Heart right ventricle (tissue), 16 donors: ENCODE measurements at regions not wholly inside any gene's neighbourhood (a gene's known extent, or its start where the extent isn't known, plus 50 kb on each side); places are given as distances from the start of the nearest gene placed in this dataset.

Experiments used
- ATAC-seq, 8 donors: fragments of 200-7000 bp; cut with Tn5 transposase; one replicate each; pipeline ENCODE4 v1.9.1; 2020; ENCODE audit warnings: mild to moderate bottlenecking in 8 of 8, moderate library complexity in 8 of 8, moderate number of reproducible peaks in 1 of 8
- DNase-seq, 2 donors: peaks; one replicate each; pipeline ENCODE4 v3.0.0-alpha.2; 2020
- H3K27ac ChIP-seq, 10 donors: fragments of 200-600 bp; sonication (generic) in 2 of 10; one replicate each; pipeline versions ENCODE4 v1.5.0 to v1.8.0; 2020 to 2022; ENCODE audit warnings: mild to moderate bottlenecking in 3 of 10
- H3K27me3 ChIP-seq, 7 donors: fragments of 200-600 bp; one replicate each; pipeline ENCODE4 v1.8.0; 2021 to 2022; ENCODE audit warnings: mild to moderate bottlenecking in 2 of 7
- H3K36me3 ChIP-seq, 9 donors: fragments of 200-600 bp; sonication (generic) in 1 of 9; one replicate each; pipeline versions ENCODE4 v1.5.0 to v1.8.0; 2020 to 2022; ENCODE audit warnings: mild to moderate bottlenecking in 2 of 9
- H3K4me1 ChIP-seq, 9 donors: fragments of 200-600 bp; sonication (generic) in 1 of 9; one replicate each; pipeline versions ENCODE4 v1.5.0 to v1.8.0; 2020 to 2022; ENCODE audit warnings: mild to moderate bottlenecking in 4 of 9
- H3K4me3 ChIP-seq, 10 donors: fragments of 200-600 bp; sonication (generic) in 2 of 10; one replicate each; pipeline versions ENCODE4 v1.5.0 to v1.8.0; 2020 to 2022; ENCODE audit warnings: mild to moderate bottlenecking in 7 of 10, moderate library complexity in 2 of 10
- H3K9me3 ChIP-seq, 11 donors: fragments of 200-600 bp in 10 of 11; sonication (generic) in 2 of 11; one replicate each; pipeline versions ENCODE4 v1.5.0 to v1.8.0; 2013 to 2022; ENCODE audit warnings: mild to moderate bottlenecking in 2 of 11, control low read depth in 1 of 11, moderate library complexity in 1 of 11
- CTCF ChIP-seq, 9 donors: fragments of 200-600 bp; sonication (generic) in 2 of 9; IDR thresholded peaks; one replicate each; pipeline versions ENCODE4 v1.5.0 to v1.8.0; 2021 to 2022; ENCODE audit warnings: antibody characterized with exemption in 9 of 9, mild to moderate bottlenecking in 5 of 9, moderate library complexity in 1 of 9
- WGBS, 2 donors: extraction: QIAGEN DNeasy Blood & Tissue Kit; methylation state at CpG; one replicate each; pipeline ENCODE4 v1.1.7; 2013; ENCODE audit warnings: inconsistent platforms in 1 of 2; 5-methylcytosine and 5-hydroxymethylcytosine counted together
- intact Hi-C, 10 donors: fragments of 100-400 bp; cut with DNase I; formaldehyde crosslinking; loops; one replicate each; pipeline versions ENCODE4 v1.11.1 to v1.14.2; 2022
- donor health status: Arrhythmogenic right ventricular cardiomyopathy.
- donor health status: ischemic (EF 13 %, LVEDD 7.1; RV severe dilation, severe dysfunction).
- donor health status: healthy with polysubstance abuse.
- donor health status: DM: no; HTN: yes; CAD: no.
- donor health status: DM: no; HTN: no; CAD: no.
- donor health status: ischemic (EF 25% LVEDD 6.9; RV normal size, moderate dysfunction).
- donor health status: ischemic (EF 25% LVEDD 5.7; RV mildly dilated, moderate dysfunction).
- donor health status: healthy.
- donor health status: DM: yes; HTN: yes; CAD: no.
- donor health status: Ischemic cardiomyopathy.
- donor health status: ischemic (EF 35%, LVEDD 5.7; RV mildly dilated, moderate dysfunction).
- donor health status: nonischemic (EF 11% LVEDD 7.7; RV severe dilation, severe dysfunction).
- donor health status: DM: yes; HTN: yes; CAD: no.
- donor health status: PGD.
- donor health status: ischemic (EF 29% LVEDD 5.4; RV normal size, mild dysfunction).
- donor health status: nonischemic (EF 23%, LVEDD 6.1; RV moderate dilation, normal function).

GRCh38 chr9:1384816-1385215 lies 334.7 kb downstream of the DMRT2 start:
- intact Hi-C loops = no loop called here
- H3K4me3 ChIP-seq = no peak overlapping the region
- H3K27ac ChIP-seq = no peak overlapping the region
- TF ChIP-seq CTCF (IDR thresholded peaks at IDR 0.05) = no peak
- H3K27me3 ChIP-seq = no peaks in the 10 kb centered on the region
- 41 to 50% methylated on average over 2 of the region's 2 CpGs for whole genome bisulfite sequencing, 2 donors
- no peaks in the 10 kb centered on the region for H3K4me1 ChIP-seq
- H3K9me3 ChIP-seq = no peaks in the 10 kb centered on the region
- DNase-seq (no peak), ATAC-seq (no peak)
- H3K36me3 ChIP-seq = no peaks in the 10 kb centered on the region

- Histone ChIP-seq H3K4me3 (no peak overlapping the region), H3K4me1 (no peaks in the 10 kb centered on the region), H3K9me3 (no peaks in the 10 kb centered on the region), H3K27me3 (no peaks in the 10 kb centered on the region), H3K36me3 (no peaks in the 10 kb centered on the region), H3K27ac (no peak overlapping the region)
- 62 to 64% methylated on average over 4 of the region's 4 CpGs for whole genome bisulfite sequencing, 2 donors
- intact Hi-C loops = no loop called here
- no peak for TF ChIP-seq CTCF (IDR thresholded peaks at IDR 0.05)
- ATAC-seq (no peak), DNase-seq (no peak)
These were observed 336.3 kb downstream of the DMRT2 start for GRCh38 chr9:1386420-1386819.

- 70% methylated on average over 4 of the region's 4 CpGs for WGBS, 2 donors
- no peak overlapping the region for H3K27ac ChIP-seq
- intact Hi-C loops = no loop called here
- no peak overlapping the region for H3K4me3 ChIP-seq
- ATAC-seq (no peak), DNase-seq (no peak)
- TF ChIP-seq CTCF (IDR thresholded peaks at IDR 0.05) = no peak
- H3K4me1 ChIP-seq = no peaks in the 10 kb centered on the region
- H3K9me3 ChIP-seq = no peaks in the 10 kb centered on the region
- no peaks in the 10 kb centered on the region for H3K36me3 ChIP-seq
- H3K27me3 ChIP-seq = no peaks in the 10 kb centered on the region
These were observed 338.1 kb downstream of the DMRT2 start for GRCh38 chr9:1388216-1388615.

GRCh38 chr9:1400983-1401382 lies 350.8 kb downstream of the DMRT2 start:
- Histone ChIP-seq H3K4me1 (no peaks in the 10 kb centered on the region), H3K36me3 (no peaks in the 10 kb centered on the region), H3K27ac (no peak overlapping the region), H3K4me3 (no peak overlapping the region), H3K9me3 (peaks cover 0 to 23% (median 0%) of the 10 kb centered on the region in 11 donors), H3K27me3 (no peaks in the 10 kb centered on the region)
- intact Hi-C loops = no loop called here
- TF ChIP-seq CTCF (IDR thresholded peaks at IDR 0.05) = no peak
- DNase-seq (no peak), ATAC-seq (no peak)
- WGBS, 2 donors = 32 to 36% methylated on average over 5 of the region's 5 CpGs

- H3K4me1 ChIP-seq = no peaks in the 10 kb centered on the region
- H3K27me3 ChIP-seq = no peaks in the 10 kb centered on the region
- no peaks in the 10 kb centered on the region for H3K9me3 ChIP-seq
- ATAC-seq (no peak), DNase-seq (no peak)
- no peak for TF ChIP-seq CTCF (IDR thresholded peaks at IDR 0.05)
- no peaks in the 10 kb centered on the region for H3K36me3 ChIP-seq
- WGBS, 2 donors = 66 to 76% methylated on average over 4 of the region's 4 CpGs
- no peak overlapping the region for H3K4me3 ChIP-seq
- H3K27ac ChIP-seq = no peak overlapping the region
- intact Hi-C loops = no loop called here
These were observed 354.8 kb downstream of the DMRT2 start for GRCh38 chr9:1404940-1405339.
